DMS79 (cell line): ENCODE measurements at regions not wholly inside any gene's neighbourhood (a gene's known extent, or its start where the extent isn't known, plus 50 kb on each side); places are given as distances from the start of the nearest gene placed in this dataset.

Experiments used
- DNase-seq: peaks from one replicate; lab custom pipeline; 2025; lab: John Stamatoyannopoulos, UW

- DNase-seq, result no peak
Measured at GRCh38 chr11:130802567-130802966, 113.7 kb downstream of the SNX19 start.

DNA sequence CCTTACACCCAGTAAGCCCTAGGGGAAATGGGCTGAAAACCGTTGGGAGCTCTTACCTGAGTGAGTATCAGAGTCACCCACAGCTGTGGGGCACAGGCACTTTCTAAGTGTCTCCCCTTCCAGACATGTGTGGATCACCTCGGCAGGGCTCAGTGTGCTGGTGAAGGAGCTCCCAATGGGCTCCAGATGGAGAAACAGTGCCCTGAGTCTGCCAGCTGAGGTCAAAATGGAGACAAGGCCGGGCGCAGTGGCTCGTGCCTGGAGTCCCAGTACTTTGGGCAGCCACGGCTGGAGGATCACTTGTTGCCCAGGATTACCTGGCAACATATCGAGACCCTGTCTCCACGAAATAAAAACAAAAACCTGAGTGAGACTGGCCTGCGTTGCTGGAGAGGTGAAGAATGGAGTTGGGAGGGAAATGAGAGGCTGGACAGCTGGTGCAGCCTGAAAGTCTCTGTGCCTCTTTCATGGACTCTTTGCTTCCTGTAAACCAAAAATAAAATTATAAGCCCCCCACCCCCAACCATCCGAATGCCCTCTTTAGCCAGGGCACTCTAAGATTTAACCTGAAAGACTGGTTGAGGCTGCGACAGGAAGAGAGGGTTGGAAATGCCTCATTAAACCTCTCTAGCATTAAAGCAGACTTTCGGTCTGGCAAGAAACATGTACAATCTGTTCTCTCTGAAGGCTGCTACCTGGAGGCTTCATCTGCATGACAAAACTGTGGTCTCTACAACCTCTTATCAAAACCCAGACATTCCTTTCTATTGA, 111.8 kb downstream of the SNX19 start:
- peak; percentile 85 for DNase-seq

- peak; percentile 7 for DNase-seq
Measured at GRCh38 chr11:130806746-130807145, 109.5 kb downstream of the SNX19 start.

DNA sequence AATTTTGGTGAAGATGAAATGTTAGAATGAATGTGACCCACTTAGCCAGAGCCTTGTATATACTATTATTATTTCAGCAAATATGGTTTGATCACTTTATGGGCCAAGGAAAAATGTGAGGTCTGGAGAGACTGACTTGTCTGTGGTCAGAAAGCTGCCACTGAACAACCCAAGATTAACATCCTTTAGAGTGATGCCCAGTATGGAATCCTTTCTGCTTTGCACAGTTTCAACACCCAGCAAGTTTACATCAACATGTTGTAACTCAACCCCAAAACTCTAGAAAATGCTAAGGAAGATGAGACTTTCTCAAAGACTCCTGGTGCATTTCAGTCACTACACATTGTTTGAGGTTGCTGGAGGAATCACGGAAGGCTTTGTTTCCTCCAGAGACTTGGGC, 107.7 kb downstream of the SNX19 start:
- no peak for DNase-seq

DNA sequence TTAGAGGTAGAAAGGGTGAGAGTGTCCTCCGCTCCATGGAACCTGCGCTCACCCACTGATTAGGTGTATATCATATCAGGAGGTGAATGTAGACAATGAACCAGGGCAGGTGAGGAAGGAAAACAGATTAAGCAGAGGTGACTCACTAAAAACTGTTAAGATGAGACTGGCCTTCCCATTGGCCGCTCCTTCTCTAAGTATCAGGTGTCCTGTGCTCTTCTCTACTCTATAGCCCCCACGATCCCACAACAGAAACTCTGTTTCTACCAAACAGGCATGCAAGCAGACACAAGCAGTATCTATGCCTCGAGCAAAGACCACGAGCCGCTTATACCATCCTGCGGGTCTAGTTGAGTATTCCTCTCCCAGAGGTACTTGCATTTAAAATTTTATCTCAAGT, 103.1 kb downstream of the SNX19 start:
- DNase-seq, result no peak

GRCh38 chr11:130813638-130814037, 102.6 kb downstream of the SNX19 start:
- DNase-seq, result no peak

- DNase-seq, result peak; percentile 27
Measured at GRCh38 chr11:130814440-130815096, 101.7 kb downstream of the SNX19 start.

DNA sequence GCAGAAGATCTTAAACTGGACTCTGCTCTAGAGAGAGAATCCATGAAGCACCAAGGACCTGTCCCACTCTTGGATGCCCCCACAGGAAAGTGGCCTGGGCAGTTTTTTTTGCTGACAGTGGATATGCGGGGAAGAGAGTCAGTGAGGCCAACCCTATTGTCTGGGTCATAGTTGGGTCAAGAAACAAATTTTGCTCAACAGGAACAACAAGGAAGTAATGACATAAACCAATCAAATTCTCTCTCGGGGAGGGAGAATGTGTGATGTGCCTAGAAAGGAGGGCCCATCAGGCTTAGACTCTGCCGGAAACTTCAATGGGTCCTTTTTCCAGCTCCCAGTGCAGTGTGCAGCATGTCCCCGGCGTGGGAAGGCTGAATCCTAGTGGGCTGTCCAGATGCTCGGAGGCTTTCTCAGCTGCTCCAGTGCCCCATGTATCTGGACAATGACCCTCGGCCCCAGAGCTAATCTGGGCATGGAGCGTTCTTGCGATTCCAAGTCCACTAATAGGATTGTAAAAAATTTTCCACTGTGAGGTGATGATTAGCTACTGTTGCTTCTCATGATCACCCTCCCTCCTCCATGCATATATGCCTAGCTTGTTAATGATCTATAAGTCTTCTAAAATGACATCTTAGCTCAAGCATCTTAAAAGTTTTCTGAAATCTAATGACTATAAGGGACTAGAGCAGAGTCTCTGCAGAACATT, 101.0 kb downstream of the SNX19 start:
- DNase-seq, result no peak

DNA sequence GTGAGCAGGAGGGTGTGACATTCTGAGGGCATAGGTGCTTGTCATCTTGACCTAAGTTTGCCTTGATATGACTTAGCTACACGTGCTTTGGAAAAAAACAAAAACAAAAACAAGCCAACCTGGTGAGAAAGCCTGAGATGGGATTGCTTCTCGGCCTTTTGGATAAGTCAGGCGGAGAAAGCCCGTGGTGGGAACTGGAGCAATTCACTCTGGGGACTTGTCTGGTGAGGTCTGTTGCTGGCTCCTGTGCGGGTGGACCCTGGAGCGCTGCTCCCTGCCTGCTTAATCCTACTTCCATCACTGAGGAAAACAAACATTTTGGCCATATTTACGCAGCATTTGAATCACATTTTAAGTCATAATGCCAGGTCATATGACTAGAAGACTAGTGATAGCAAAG, 100.3 kb downstream of the SNX19 start:
- DNase-seq, result no peak

GRCh38 chr11:130816546-130817329, 99.5 kb downstream of the SNX19 start:
- DNase-seq, result no peak

- no peak for DNase-seq
Measured at GRCh38 chr11:130817330-130817944, 98.8 kb downstream of the SNX19 start.

DNA sequence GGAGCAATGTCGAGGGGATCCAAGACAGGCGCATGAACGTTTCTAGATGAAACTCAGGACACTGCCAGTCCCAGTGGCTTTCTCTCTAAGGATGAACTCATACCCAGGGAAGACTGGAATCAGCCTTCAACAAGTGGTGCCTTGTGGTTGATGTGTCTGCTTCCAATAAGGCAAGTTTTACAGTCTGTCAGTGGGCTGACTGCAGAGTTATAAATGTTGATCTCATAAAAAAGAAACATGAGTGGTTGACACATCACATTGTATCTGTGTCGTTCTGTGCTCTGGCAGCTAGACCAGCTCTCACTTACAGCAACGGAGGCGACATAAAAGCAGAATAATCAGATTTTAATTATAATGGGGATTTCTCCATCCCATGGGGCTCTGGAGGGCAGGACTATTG, 96.7 kb downstream of the SNX19 start:
- no peak for DNase-seq
